ENCODE measurements at regions not wholly inside any gene's neighbourhood (a gene's known extent, or its start where the extent isn't known, plus 50 kb on each side); places are given as distances from the start of the nearest gene placed in this dataset.
A peak's percentile ranks its signal among the peaks of the same experiment; 100 is the strongest.
"Not testable (repeated sequence)": the region's sequence is repeated elsewhere in the genome, so short reads cannot be mapped to it uniquely, and the experiment has no call there.

- DNase-seq (ENCODE audit: low read depth): no peak
Measured at GRCh38 chr3:88000853-88001252, 58.0 kb downstream of the CGGBP1 start.

DNA sequence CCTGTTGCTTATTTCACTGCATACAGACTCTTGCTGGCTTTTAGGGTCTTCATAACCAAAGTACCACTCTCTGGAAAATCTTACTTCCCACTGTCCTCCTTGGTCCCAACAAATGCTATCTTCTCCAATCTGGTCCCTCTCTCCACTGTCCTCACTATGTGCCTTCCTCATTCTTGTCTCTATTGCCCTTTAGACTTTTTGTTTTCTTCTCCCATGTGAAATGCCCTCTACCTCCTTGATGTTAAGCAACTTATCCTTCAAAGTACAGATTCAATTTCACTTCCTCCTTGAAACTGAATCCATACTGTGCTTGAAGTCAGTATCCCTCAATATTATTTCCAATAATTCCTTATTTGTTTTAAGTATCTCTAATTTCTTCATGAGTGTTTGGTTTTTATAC lies 60.8 kb downstream of the CGGBP1 start:
- no peak for DNase-seq (ENCODE audit: low read depth)

GRCh38 chr3:87997298-87997697 lies 61.5 kb downstream of the CGGBP1 start:
- peak; percentile 3 for DNase-seq (ENCODE audit: low read depth)

DNA sequence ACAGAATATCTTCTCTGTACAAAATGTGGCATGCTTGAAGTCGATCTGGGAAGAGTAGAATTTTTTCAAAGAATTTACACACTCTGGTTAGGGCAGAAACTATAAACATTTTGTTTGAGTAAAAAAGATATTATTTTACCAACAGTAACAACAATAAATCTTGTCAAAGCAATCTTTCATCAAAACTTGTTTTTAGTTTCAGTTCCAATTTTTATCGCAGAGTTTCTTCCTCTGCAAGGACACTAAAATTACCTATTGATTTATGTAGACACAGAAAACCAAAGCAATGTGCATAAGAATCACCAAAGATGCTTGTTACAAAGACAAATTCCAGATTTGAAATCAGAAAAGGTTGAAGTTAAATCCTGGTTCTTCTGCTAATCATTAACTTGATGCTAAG lies 61.9 kb downstream of the CGGBP1 start:
- no peak for DNase-seq (ENCODE audit: low read depth)

- no peak for DNase-seq (ENCODE audit: low read depth)
Measured at GRCh38 chr3:87993566-87993965, 65.2 kb downstream of the CGGBP1 start.

DNA sequence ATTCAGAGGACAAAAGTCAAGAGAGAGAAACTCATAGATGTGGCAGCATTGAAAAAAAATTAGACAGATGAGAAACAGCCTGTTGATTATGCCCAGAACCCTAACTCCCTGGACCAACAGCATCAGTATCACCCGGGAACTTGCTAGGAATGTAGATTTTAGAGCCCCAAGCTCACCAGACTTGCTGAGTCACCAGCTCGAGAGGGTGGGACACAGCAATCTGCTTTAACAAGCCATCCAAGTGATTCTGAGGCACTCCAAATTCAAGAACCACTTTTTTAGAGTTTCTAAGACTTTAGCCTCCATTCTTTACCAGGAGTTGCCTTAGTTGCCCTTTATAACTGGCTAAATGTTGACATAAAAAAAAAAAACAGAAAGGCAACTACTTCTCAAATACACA lies 70.9 kb downstream of the CGGBP1 start:
- no peak for DNase-seq (ENCODE audit: low read depth)

GRCh38 chr3:87982421-87982820 lies 76.4 kb downstream of the CGGBP1 start:
- DNase-seq (ENCODE audit: low read depth): no peak

GRCh38 chr3:87979527-87979926 lies 79.3 kb downstream of the CGGBP1 start:
- DNase-seq (ENCODE audit: low read depth): no peak

GRCh38 chr3:87977765-87978164 lies 81.0 kb downstream of the CGGBP1 start:
- DNase-seq (ENCODE audit: low read depth): no peak

GRCh38 chr3:87975716-87976115 lies 83.1 kb downstream of the CGGBP1 start:
- no peak for DNase-seq (ENCODE audit: low read depth)

- DNase-seq (ENCODE audit: low read depth): no peak
Measured at GRCh38 chr3:87973906-87974305, 84.9 kb downstream of the CGGBP1 start.

DNA sequence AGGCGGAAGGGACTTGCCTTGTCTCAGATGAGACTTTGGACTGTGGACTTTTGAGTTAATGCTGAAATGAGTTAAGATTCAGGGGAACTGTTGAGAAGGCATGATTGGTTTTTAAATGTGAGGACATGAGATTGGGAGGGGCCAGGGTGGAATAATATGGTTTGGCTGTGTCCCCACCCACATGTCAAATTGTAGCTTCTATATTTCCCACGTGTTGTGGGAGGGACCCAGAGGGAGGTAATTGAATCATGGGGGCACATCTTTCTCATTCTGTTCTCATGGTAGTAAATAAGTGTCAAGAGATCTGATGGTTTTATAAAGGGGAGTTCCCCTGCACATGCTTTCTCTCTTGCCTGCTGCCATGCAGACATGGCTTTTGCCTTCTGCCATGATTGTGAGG lies 89.2 kb downstream of the CGGBP1 start:
- no peak for DNase-seq (ENCODE audit: low read depth)

GRCh38 chr3:87968668-87969067 lies 90.1 kb downstream of the CGGBP1 start:
- no peak for DNase-seq (ENCODE audit: low read depth)

GRCh38 chr3:87958289-87958688 lies 100.5 kb downstream of the CGGBP1 start:
- DNase-seq (ENCODE audit: low read depth): no peak

DNA sequence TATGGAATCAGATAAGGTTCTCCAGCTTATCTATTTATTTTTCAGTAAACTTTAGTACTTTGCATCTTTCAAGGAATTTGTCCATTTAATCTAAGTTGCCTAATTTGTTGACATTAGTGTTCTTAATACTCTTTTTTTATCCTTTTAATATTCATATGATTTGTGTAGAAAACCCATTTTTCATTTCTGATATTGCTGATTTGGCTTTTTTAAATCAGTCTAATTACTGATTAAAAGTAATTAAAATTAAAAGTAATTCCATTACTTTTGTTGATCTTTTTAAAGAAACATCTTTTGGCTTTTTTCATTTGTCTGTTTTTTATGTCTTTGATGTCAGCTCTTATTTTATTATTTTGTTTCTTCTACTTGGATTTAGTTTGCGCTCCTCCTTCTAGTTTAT lies 101.2 kb downstream of the CGGBP1 start:
- no peak for DNase-seq (ENCODE audit: low read depth)

DNA sequence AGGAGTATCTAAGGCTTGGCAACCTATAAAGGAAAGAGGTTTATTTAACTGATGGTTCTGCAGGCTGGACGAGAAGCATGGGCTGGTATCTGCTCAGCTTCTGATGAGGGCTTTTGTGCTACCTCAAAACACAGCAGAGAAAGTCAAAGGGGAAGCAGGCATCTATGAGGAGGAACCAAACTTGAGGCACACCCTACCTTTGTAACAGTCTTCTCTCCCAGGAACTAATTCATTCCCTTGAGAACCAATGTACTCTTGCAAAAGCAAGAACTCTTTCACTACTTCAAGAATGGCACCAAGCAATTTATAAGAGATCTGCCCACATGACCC lies 109.0 kb downstream of the CGGBP1 start:
- no peak for DNase-seq (ENCODE audit: low read depth)

GRCh38 chr3:87949189-87949878 lies 109.5 kb downstream of the CGGBP1 start:
- DNase-seq (ENCODE audit: low read depth): no peak

GRCh38 chr3:87946007-87946406 lies 112.8 kb downstream of the CGGBP1 start:
- not testable (repeated sequence) for DNase-seq (ENCODE audit: low read depth)

- not testable (repeated sequence) for DNase-seq (ENCODE audit: low read depth)
Measured at GRCh38 chr3:87942256-87942655, 116.5 kb downstream of the CGGBP1 start.

GRCh38 chr3:87924485-87924884 lies 134.3 kb downstream of the CGGBP1 start:
- DNase-seq (ENCODE audit: low read depth): no peak

- no peak for DNase-seq (ENCODE audit: low read depth)
Measured at GRCh38 chr3:87920549-87920948, 138.3 kb downstream of the CGGBP1 start.

- DNase-seq (ENCODE audit: low read depth): no peak
Measured at GRCh38 chr3:87901141-87901540, 157.7 kb downstream of the CGGBP1 start.

DNA sequence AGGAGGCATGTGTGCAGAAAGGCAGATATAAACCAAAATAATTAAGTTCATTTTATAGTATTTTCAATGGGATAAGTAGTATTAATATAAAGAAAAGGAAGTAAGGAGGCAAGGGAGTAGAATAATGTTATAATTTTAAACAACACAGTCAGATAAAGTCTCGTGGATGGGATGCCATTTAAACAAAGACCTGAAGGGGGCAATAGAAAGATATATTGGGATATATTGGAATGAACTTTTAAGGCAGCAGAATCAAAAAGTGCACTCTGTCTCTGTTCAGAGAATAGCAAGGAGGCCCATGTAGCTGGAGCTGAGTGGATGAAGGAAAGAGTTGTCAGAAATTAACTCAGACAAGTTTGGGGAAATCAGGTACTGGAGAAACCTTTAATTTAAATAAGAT lies 158.7 kb downstream of the CGGBP1 start:
- DNase-seq (ENCODE audit: low read depth): no peak

DNA sequence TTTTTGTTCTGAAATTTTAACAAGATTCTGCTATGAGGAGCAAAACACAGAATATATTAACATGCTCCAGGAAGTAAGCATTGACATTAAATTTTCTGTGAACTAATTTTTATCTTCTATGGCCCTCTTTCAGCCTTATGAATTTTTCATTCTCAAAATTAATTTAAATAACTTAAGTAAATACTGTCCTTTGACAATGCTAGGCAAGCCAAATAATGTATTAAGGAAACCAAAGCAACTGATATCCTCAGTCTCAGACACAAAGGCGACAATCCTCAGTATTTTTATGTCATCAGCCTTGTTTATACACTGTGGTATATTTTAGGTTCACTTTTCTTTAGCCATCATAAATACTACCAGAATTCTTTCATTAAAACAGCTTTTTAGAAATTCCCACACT lies 159.8 kb downstream of the CGGBP1 start:
- DNase-seq (ENCODE audit: low read depth): no peak

- DNase-seq (ENCODE audit: low read depth): no peak
Measured at GRCh38 chr3:87895983-87896382, 162.8 kb downstream of the CGGBP1 start.

Data from T-helper 22 cell (primary cell).